HepG2 (cell line): ENCODE measurements at regions not wholly inside any gene's neighbourhood (a gene's known extent, or its start where the extent isn't known, plus 50 kb on each side); places are given as distances from the start of the nearest gene placed in this dataset.

Experiments
- AHDC1 ChIP-seq: sonication (generic); formaldehyde crosslinking; IDR thresholded peaks from 2 replicates; pipeline ENCODE4 v1.5.1; 2020; ENCODE audit warnings: mild to moderate bottlenecking, missing genetic modification reagents, borderline replicate concordance
- ELF1 ChIP-seq: sonication (generic); formaldehyde crosslinking; IDR thresholded peaks from 2 replicates; pipeline ENCODE4 v1.4.0; 2020; ENCODE audit warnings: missing genetic modification reagents
- FOSL2 ChIP-seq: sonication (generic); formaldehyde crosslinking; IDR thresholded peaks from 2 replicates; pipeline ENCODE4 v1.4.0; 2020; ENCODE audit warnings: missing genetic modification reagents
- HDAC2 ChIP-seq: sonication (generic); formaldehyde crosslinking; IDR thresholded peaks from 2 replicates; pipeline ENCODE4 v1.4.0; 2020; ENCODE audit warnings: missing genetic modification reagents
- HOXA7 ChIP-seq: sonication (generic); formaldehyde crosslinking; IDR thresholded peaks from 2 replicates; pipeline ENCODE4 v1.8.1; 2022; ENCODE audit warnings: mild to moderate bottlenecking, missing genetic modification reagents, moderate library complexity
- IKZF4 ChIP-seq: sonication (generic); formaldehyde crosslinking; IDR thresholded peaks from 2 replicates; pipeline ENCODE4 v1.5.1; 2020; ENCODE audit warnings: borderline replicate concordance, mild to moderate bottlenecking, low read depth, missing genetic modification reagents; ENCODE audit errors: not compliant biosample characterization
- MIXL1 ChIP-seq: IDR thresholded peaks from 2 replicates; pipeline ENCODE4 v1.6.1; 2016
- PHF8 ChIP-seq: sonication (generic); formaldehyde crosslinking; IDR thresholded peaks from 2 replicates; pipeline ENCODE4 v1.5.0; 2020; ENCODE audit warnings: missing genetic modification reagents
- POLR2AphosphoS5 ChIP-seq: IDR thresholded peaks from 2 replicates; pipeline ENCODE4 v1.6.1; 2012; ENCODE audit warnings: low read depth, low read length
- SIX1 ChIP-seq: sonication (generic); formaldehyde crosslinking; IDR thresholded peaks from 2 replicates; pipeline ENCODE4 v1.4.0; 2020; ENCODE audit warnings: missing genetic modification reagents, borderline replicate concordance
- SIX4 ChIP-seq: sonication (generic); formaldehyde crosslinking; IDR thresholded peaks from 2 replicates; pipeline ENCODE4 v1.4.0; 2020; ENCODE audit warnings: missing genetic modification reagents
- SRSF9 ChIP-seq: fragments of 200-400 bp; formaldehyde crosslinking; IDR thresholded peaks from 2 replicates; pipeline ENCODE4 v1.6.1; 2018; ENCODE audit warnings: borderline replicate concordance, mild to moderate bottlenecking, low read depth, low read length; ENCODE audit not compliant: insufficient read depth, poor library complexity, severe bottlenecking
- ZBTB20 ChIP-seq: sonication (generic); formaldehyde crosslinking; IDR thresholded peaks from 2 replicates; pipeline ENCODE4 v1.8.1; 2023; ENCODE audit warnings: missing genetic modification reagents, low read depth, mild to moderate bottlenecking, borderline replicate concordance
- ZFP36L2 ChIP-seq: sonication (generic); formaldehyde crosslinking; IDR thresholded peaks from 2 replicates; pipeline ENCODE4 v1.4.0; 2020; ENCODE audit warnings: missing genetic modification reagents
- ZNF225 ChIP-seq: sonication (generic); formaldehyde crosslinking; IDR thresholded peaks from 2 replicates; pipeline ENCODE4 v1.4.0; 2020; ENCODE audit warnings: mild to moderate bottlenecking, missing genetic modification reagents
- ZNF276 ChIP-seq: sonication (generic); formaldehyde crosslinking; IDR thresholded peaks from 2 replicates; pipeline ENCODE4 v1.4.0; 2020; ENCODE audit warnings: mild to moderate bottlenecking, low read depth, missing genetic modification reagents
- ZNF549 ChIP-seq: sonication (generic); formaldehyde crosslinking; IDR thresholded peaks from 2 replicates; pipeline ENCODE4 v1.5.0; 2020; ENCODE audit warnings: missing genetic modification reagents
- ZNF713 ChIP-seq: sonication (generic); formaldehyde crosslinking; IDR thresholded peaks from 2 replicates; pipeline ENCODE4 v1.4.0; 2020; ENCODE audit warnings: mild to moderate bottlenecking, missing genetic modification reagents
- ZNF772 ChIP-seq: sonication (generic); formaldehyde crosslinking; IDR thresholded peaks from 2 replicates; pipeline ENCODE4 v1.5.0; 2020; ENCODE audit warnings: mild to moderate bottlenecking, missing genetic modification reagents
- ZSCAN9 ChIP-seq: IDR thresholded peaks from 2 replicates; pipeline ENCODE4 v1.6.1; 2016; ENCODE audit warnings: borderline replicate concordance
- TF ChIP-seq, protein P1 (sequence below): sonication (generic); formaldehyde crosslinking; IDR thresholded peaks from 2 replicates; pipeline ENCODE4 v1.5.1; 2020; ENCODE audit warnings: missing genetic modification reagents, mild to moderate bottlenecking, borderline replicate concordance
- TF ChIP-seq, protein P2 (sequence below): IDR thresholded peaks from 2 replicates; pipeline ENCODE4 v1.6.1; 2016; ENCODE audit warnings: low read depth, control low read depth

GRCh38 chr2:45330637-45331409 lies 280.2 kb downstream of the SRBD1 start (continued):
- peak; percentile 26; the same call in 1 of the 2 replicates for TF ChIP-seq AHDC1
- no peak for TF ChIP-seq ELF1
- TF ChIP-seq, protein P1, sequence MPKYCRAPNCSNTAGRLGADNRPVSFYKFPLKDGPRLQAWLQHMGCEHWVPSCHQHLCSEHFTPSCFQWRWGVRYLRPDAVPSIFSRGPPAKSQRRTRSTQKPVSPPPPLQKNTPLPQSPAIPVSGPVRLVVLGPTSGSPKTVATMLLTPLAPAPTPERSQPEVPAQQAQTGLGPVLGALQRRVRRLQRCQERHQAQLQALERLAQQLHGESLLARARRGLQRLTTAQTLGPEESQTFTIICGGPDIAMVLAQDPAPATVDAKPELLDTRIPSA (CRISPR knock-in tag) = no peak
- no peak for TF ChIP-seq ZNF276 (CRISPR knock-in tag)
- no peak for TF ChIP-seq ZNF713 (CRISPR knock-in tag)
- TF ChIP-seq POLR2AphosphoS5 = no peak
- no peak for TF ChIP-seq ZNF549 (CRISPR knock-in tag)
- no peak for TF ChIP-seq IKZF4 (CRISPR knock-in tag)
- no peak for TF ChIP-seq ZSCAN9 (CRISPR knock-in tag)
- no peak for TF ChIP-seq ZNF772 (CRISPR knock-in tag)
- TF ChIP-seq ZNF225 (CRISPR knock-in tag) = peak; percentile 33; the same call in 1 of the 2 replicates
- TF ChIP-seq SRSF9 = no peak
- no peak for TF ChIP-seq SIX1 (CRISPR knock-in tag)
- TF ChIP-seq FOSL2 = peak; percentile 31; the same call in 1 of the 2 replicates
- no peak for TF ChIP-seq PHF8 (CRISPR knock-in tag)
- TF ChIP-seq, protein P2, sequence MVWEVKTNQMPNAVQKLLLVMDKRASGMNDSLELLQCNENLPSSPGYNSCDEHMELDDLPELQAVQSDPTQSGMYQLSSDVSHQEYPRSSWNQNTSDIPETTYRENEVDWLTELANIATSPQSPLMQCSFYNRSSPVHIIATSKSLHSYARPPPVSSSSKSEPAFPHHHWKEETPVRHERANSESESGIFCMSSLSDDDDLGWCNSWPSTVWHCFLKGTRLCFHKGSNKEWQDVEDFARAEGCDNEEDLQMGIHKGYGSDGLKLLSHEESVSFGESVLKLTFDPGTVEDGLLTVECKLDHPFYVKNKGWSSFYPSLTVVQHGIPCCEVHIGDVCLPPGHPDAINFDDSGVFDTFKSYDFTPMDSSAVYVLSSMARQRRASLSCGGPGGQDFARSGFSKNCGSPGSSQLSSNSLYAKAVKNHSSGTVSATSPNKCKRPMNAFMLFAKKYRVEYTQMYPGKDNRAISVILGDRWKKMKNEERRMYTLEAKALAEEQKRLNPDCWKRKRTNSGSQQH (CRISPR knock-in tag) = no peak
- TF ChIP-seq ZBTB20 (CRISPR knock-in tag) = no peak
- no peak for TF ChIP-seq HOXA7 (CRISPR knock-in tag)
- 0 out of 2 replicates have a peak, but pooled peaks have one; percentile 19 for TF ChIP-seq HDAC2 (CRISPR knock-in tag)
- TF ChIP-seq MIXL1 (CRISPR knock-in tag) = no peak
- peak; percentile 77 for TF ChIP-seq SIX4 (CRISPR knock-in tag)
- no peak for TF ChIP-seq ZFP36L2
